Epithelial cell of esophagus (primary cell): ENCODE measurements at regions not wholly inside any gene's neighbourhood (a gene's known extent, or its start where the extent isn't known, plus 50 kb on each side); places are given as distances from the start of the nearest gene placed in this dataset.
A peak's percentile ranks its signal among the peaks of the same experiment; 100 is the strongest.

Source experiments
- DNase-seq: peaks from one replicate; pipeline ENCODE4 v3.0.0; 2010; ENCODE audit warnings: low read depth
- H3K4me3 ChIP-seq: 2 replicates; pipeline ENCODE4 v1.5.1; 2011; ENCODE audit warnings: mild to moderate bottlenecking, low read length, control low read depth
- CTCF ChIP-seq: IDR thresholded peaks from 2 replicates; pipeline ENCODE4 v1.5.1; 2011; ENCODE audit warnings: low read depth, mild to moderate bottlenecking, low read length, control low read depth, inconsistent platforms; ENCODE audit not compliant: insufficient read depth; ENCODE audit errors: missing control alignments

- no peak overlapping the region for H3K4me3 ChIP-seq
- no peak for TF ChIP-seq CTCF
- peak; percentile 19 for DNase-seq
These were observed 239.8 kb upstream of the IL1RAPL1 start for GRCh38 chrX:28347476-28347875.

- TF ChIP-seq CTCF, result no peak
- no peak for DNase-seq
- no peak overlapping the region for H3K4me3 ChIP-seq
These were observed 258.1 kb upstream of the IL1RAPL1 start for GRCh38 chrX:28329156-28329555.

- peak; percentile 0 for DNase-seq
- H3K4me3 ChIP-seq, result no peak overlapping the region
- TF ChIP-seq CTCF, result no peak
These were observed 262.9 kb upstream of the IL1RAPL1 start for GRCh38 chrX:28324321-28324721.

GRCh38 chrX:28321286-28321685 is 266.0 kb upstream of the IL1RAPL1 start:
- TF ChIP-seq CTCF, result no peak
- no peak for DNase-seq
- H3K4me3 ChIP-seq, result no peak overlapping the region

- TF ChIP-seq CTCF, result no peak
- no peak for DNase-seq
- no peak overlapping the region for H3K4me3 ChIP-seq
These were observed 274.3 kb upstream of the IL1RAPL1 start for GRCh38 chrX:28312965-28313364.

- no peak for TF ChIP-seq CTCF
- H3K4me3 ChIP-seq, result no peak overlapping the region
- no peak for DNase-seq
These were observed 275.0 kb upstream of the IL1RAPL1 start for GRCh38 chrX:28312259-28312658.

- no peak overlapping the region for H3K4me3 ChIP-seq
- DNase-seq, result no peak
- TF ChIP-seq CTCF, result no peak
These were observed 275.8 kb upstream of the IL1RAPL1 start for GRCh38 chrX:28311466-28311865.
